Daoy (cell line): ENCODE measurements at regions not wholly inside any gene's neighbourhood (a gene's known extent, or its start where the extent isn't known, plus 50 kb on each side); places are given as distances from the start of the nearest gene placed in this dataset.
"Not testable (repeated sequence)": the region's sequence is repeated elsewhere in the genome, so short reads cannot be mapped to it uniquely, and the experiment has no call there.

Experiments used
- DNase-seq: peaks from one replicate; pipeline ENCODE4 v3.0.0-alpha.2; 2015; ENCODE audit warnings: low read depth

DNA sequence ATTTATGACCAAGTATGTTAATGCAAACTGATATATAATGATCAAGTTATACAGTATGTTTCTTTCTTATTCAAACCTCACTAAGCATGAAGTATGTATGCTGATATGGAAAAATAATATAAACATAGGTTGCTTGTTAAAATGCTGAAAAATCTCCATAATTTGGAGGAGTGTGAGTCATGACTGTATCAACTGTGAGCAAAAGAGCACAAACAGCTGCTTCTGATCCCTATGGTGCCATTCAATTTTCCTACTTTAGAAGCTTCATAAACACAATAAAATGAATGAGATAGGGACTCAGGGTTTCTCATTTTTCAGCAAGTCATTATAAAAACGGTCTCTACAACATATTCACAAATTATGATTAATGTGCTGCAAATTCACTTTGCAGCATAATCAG lies 129.9 kb upstream of the TFPI start:
- no peak for DNase-seq

DNA sequence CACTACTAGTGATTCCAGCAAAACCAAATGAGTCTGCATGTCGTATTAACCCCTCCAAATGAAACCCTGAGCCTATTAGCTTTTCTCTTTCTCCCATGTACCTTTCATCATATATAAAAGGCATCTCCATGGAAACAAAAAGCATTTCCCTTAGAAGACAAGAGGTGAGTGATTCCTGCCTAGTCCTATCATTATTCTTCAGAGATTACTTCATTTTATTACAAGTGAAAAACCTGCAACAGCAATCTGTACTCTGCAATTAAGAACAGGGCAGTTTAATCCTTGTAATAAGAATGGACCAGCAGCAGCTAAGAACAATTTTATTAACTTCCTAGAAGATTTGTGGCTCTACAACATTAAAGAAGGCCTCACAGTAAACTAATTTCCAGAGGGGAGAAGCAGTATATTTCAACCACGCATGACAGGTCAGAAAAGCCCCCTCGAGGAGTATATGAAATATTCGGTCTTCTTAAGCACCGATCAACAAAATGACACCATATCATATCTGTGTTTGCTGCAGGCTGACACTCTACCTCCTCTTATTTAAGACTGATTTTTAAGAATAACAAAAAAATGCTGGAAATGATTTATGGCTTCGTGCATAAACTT lies 132.3 kb upstream of the TFPI start:
- no peak for DNase-seq

DNA sequence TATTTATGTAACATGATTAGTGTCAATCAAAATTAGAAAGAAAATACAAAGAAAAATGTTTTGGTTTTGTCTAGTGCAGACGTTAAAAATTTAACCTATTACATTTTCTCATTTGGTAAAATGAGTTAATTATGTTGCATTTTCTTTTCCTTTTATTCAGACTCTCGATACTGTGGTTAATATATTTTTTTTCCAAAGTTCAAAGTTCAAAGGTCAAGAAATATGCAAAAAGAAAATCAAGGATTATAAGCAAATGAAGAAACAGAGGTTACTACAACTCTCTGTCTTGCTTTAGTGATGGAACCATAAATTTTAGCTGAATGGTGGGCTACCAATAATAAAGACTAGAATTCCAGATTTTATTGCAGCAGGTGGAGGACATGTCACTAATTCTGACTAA lies 133.3 kb upstream of the TFPI start:
- no peak for DNase-seq

DNA sequence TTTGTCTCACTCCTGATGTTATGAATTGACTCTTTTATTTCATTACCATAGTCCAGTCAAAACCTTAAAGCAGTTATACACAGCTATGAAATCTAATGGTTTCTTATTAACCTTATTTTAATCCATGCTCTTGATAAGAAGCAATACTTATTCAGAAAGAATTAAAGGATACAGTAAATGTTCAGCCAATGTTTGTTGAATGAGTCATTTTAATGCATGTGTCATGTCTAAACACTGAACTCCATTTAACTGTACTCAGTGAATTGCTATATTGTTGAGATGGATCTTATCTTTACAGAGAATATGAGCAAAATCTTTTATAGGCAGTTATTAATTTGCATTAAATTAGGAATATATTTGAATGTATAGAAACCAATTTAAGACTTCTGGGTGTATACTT lies 135.1 kb upstream of the TFPI start:
- no peak for DNase-seq

DNA sequence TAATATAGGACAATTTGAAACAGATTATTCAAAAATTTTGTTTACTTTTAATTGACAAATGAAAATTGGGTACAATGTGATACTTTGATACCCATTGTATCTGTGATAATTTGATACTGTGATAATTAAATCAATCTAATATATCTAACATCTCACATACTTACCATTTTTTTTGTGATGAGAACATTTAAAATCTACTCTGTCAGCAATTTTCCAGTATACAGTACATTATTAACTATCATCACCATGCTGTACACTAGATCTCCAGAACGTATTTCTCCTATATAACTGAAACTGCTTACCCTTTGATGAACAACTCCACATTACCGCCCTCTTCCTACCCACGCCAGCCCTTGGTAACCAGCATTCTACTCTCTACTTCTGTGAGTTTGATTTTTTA lies 139.7 kb upstream of the TFPI start:
- no peak for DNase-seq

DNA sequence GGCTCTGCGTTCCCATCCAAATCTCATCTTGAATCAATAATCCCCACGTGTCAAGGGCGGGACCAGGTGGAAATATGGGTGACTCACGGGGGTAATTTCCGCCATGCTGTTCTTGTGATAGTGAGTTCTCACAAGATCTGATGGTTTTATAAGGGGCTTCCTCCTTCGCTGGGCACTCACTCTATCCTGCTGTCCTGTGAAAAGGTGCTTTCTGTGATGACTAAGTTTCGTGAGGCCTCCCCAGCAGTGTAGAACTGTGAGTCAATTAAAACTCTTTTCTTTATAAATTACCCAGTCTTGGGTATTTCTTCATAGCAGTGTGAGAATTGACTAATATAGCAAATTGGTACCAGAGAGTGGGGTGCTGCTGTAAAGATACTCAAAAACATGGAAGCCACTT lies 142.4 kb upstream of the TFPI start:
- not testable (repeated sequence) for DNase-seq

DNA sequence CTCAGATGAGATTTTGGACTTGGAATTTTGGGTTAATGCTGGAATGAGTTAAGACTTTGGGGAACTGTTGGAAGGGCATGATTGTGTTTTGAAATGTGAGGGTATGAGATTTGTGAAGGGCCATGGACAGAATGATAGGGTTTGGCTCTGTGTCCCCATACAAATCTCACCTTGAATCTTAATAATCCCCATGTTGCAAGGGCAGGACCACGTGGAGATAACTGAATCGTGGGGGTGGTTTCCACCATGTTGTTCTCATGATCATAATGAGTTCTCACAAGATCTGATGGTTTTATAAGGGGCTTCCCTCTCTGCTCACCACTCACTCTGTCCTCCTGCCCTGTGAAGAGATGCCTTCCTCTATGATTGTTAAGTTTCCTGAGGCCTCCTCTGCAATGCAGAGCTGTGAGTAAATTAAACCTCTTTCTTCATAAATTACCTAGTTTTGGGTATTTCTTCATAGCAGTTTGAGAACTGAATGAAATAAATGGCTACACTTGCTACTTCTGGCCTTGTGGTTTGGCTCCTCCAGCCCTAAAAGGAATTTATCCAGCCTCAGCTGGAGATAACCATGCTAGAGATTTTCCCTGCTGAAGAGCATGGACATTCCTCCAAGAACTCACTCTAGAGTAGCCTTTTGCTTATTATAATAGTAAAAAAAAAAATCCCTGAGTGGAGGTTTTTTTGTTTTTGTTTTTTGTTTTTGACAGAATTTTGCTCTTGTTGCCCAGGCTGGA lies 144.3 kb upstream of the TFPI start:
- DNase-seq = no peak

DNA sequence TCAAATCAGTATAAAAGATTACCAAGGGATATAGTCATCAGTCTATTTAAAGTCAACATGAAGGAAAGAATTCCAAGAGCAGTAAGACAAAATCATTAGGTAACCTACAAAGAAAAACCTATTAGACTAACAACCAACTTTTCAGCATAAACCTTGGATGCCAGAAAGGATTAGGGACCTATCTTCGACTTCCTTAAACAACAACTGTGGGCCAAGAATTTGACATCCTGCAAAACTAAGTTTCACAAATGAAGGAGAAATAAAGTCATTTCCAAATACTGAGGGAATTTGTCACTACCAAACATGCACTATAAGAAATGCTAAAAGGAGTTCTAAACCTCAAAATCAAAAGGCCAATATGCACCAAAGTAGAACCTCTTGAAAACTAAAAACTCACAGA lies 147.9 kb upstream of the TFPI start:
- no peak for DNase-seq

DNA sequence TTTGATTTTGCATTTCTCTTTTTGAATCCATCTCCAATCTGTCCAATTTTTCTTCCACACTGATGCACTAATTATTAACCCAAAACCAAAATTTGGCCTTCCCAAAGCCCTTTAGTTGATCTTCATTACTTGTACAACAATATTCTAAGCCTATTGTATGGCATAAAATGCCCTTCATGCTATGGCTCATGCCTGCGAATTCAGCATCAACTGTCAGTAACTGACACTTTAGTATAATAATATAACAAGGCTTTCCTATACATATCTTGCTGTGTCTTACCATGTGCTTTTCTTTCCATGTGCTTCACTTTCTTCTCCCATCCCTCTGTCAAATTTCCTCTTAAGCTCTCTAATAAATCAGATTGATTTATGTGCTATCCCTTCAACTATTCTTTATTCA lies 154.0 kb upstream of the TFPI start:
- no peak for DNase-seq

DNA sequence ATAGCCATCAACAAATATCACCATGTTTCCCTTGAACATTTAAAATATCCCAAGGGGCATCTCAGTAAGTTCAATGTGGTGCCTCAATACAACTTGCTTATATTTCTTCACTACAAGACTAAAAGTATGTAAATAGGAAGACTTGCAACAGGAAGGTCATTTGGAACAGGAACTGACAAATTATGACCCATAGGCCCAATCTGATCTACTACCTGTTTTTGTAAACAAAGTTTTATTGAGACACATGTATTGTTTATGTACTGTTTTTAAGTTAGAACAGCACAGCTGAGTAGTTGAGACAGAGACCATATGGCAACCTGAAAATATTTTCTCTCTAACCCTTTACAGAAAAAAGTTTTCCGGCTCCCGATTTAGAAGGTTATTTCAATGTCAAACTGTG lies 154.8 kb upstream of the TFPI start:
- DNase-seq = no peak

DNA sequence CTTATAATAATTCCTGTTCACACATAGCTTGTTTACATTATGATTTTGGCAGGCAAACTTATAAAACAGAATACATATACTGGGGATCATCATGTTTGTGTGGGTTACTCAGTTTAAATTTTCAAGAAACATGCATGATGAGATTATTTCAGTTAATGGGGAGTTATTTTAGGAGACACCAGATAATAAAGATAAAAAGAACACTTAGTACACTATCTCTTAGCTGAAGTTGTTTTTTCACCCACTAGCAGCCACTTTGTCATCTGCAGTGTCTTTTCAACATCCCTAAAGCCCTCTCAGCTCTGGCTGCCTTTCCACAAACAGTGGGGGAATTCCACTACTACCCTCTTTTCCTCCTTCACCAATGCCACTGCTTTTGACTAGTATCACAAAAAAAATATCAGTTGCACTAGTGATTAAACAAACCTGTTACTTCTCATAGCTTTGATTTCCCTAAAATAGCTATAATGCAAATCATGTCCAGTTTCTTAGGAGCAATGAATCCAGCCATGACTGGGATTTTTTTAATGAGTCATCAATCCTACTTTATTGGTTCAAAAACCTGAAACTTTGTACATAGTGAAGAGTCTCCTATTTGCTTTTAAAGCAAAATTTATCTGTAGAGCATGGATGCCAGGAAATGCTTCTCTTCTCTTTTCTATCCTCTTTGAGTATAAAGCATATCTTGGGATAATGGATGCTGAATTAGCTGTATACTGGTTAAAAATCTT lies 156.7 kb upstream of the TFPI start:
- DNase-seq = no peak

DNA sequence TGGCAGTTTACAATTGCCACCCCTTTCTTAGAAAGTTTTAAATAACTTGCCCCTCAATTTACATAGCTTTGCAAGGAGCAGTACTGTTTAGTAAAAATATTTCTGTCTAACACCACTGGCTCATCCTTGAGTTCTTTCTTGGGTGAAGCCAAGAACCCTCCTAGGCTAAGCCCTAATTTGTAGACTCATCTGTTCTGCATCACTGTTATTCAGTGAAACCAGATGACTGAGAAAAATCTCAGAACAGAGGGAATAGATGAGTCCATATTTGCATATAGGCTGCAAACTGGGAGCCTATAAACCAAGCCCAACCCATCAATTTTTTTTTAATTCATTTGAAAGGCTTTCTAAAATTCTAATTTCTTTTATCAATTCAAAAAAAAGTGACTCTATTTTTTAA lies 161.4 kb upstream of the TFPI start:
- no peak for DNase-seq

DNA sequence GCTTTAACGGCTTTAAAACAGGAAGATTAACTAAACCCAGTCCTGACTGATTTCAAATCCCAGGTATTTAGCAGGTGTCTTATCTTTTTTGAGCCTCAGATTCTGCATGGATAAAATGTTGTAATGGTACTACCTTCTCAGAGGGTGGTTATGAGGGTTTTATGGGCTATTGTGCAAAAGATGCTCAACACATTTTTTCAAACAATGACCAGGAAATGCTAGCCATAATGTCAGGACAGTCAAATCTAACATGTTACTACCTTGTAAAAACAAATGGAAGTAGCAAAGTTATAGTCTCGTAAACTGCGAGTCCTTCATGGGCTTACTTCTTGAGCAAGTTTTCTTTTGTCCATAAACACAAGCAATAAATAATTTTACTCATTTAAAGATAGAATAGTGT lies 162.1 kb upstream of the TFPI start:
- DNase-seq = no peak

DNA sequence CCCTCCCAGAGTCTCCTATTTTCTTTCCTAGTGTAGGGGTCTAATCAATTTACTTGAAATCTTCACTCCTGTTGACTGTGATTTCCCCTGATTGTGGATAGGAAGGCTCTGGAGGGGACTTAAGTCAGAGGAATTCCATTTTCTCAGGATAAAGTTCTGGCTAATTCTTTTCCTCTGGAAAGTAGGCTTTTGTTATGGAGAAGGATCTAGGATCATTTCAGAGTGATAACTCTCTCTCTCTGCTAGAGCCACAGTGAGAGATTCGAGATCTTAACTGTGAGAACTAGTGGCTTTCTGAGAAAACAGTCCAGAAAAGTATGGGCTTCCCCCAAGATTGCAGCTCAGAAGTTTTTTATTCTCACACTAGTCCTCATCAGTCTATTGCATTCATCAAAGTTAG lies 163.9 kb upstream of the TFPI start:
- DNase-seq = no peak

DNA sequence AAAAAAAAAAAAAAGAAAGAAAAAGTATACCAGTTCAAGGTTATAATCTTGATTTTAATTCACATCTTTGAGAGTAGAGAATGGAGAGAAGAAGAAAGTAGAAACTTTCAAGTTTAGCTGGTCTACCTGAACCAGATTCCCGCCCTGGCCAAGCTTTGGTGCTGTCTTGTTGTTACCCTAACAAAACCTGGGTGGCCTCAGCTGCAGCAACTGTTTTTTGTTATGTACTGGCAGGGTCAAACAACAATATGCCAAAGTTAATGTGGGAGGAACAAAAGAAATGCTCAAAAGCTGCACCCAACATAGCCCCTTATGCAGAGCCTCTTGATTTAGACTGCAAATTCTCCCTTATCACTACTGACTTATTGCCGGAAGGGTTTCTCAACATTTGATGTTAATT lies 165.3 kb upstream of the TFPI start:
- no peak for DNase-seq

DNA sequence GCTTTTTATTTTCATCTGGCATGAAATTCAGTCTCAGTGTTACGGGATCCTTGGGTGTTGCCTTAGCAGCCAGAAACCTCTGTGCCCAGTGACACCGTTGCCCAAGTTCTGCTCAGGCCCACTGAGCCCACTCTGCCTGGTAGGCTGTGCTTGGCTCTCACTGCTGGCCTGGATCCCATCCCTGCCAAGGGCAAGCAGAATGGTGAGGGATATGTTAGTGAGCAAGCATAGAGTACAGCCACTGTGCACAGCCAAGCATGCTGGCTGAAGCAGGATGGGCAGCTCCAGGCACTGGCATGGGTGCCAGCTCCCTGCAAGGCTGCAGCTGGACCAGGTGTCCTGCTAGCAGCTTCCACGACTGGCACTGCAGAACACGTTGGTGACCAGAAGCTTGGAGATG lies 194.7 kb upstream of the TFPI start:
- no peak for DNase-seq

DNA sequence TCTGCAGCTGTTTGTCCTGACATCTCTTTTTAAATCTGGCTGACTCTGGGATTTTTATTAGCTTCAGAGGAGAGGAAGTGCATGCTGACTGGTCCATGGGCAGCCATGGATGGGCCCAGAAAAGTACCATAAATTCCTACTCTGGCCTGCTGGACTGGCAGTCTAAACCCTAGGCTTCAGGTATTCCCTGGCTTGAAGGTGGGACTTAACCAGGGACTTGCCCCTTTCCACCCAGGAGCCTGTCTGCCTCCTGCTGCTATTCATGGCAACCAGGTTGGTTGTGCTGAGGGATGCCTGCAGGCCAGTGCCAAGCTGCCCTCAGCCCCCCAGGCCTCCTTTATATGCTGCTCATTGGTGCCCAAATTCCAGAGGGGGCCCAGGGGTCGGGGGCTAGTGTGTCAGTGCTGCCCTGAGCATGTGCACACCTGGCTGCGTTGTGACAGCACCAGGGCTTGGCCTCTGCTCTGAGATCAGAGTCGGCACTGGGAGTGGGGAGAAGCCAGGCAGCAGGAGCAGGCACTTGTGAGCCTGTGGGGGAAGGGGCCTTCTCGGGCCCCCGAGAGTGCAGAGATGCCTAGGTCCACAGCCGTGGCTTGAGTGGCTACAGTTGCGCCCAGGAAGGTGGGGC lies 195.7 kb upstream of the TFPI start:
- no peak for DNase-seq

DNA sequence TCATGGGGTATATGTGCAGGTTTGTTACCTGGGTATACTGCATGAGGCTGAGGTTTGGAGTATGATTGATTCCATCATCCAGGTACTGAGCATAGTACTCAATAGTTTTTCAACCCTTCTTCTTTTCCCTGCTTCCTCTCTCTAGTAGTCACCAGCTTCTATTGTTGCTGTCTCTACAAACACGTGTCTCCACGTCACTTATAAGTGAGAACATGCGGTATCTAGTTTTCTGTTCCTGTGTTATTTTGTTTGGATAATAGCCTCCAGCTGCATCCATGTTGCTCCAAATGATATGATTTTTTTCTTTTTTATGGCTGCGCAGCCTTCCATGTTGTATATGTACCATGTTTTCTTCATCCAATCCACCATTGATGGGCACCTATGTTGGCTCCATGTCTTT lies 214.8 kb upstream of the TFPI start:
- DNase-seq = no peak

DNA sequence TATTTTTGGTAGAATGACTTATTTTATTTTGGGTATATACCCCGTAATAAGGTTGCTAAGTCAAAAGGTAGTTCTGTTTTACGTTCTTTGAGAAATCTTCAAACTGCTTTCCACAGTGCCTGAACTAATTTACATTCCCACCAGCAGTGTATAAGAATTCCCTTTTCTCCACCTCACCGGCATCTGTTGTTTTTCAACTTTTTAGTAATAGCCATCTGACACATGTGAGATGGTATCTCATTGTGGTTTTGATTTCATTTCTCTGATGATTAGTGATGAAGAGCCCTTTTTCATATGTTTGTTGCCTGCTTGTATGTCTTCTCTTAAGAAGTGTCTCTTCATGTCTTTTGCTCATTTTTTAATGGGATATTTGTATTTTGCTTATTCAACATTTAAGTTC lies 215.2 kb upstream of the TFPI start:
- DNase-seq = no peak

DNA sequence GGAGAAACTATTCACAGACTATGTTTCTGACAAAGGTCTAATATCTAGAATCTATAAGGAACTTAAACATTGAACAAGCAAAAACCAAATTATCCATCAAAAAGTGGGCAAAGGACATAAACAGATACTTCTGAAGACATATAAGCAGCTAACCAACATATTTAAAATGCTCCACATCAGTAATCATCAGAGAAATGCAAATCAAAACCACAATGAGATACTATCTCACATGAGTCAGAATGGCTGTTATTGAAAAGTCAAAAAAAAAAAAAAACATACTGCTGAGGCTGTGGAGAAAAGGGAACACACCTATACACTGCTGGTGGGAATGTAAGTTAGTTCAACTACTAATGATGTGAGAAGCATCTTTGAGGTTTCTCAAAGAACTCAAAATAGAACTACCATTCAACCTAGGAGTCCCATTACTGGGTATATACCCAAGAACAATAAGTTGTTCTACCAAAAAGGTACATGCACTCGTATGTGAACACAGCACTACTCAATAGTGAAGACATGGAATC lies 220.4 kb upstream of the TFPI start:
- DNase-seq = peak; percentile 18

DNA sequence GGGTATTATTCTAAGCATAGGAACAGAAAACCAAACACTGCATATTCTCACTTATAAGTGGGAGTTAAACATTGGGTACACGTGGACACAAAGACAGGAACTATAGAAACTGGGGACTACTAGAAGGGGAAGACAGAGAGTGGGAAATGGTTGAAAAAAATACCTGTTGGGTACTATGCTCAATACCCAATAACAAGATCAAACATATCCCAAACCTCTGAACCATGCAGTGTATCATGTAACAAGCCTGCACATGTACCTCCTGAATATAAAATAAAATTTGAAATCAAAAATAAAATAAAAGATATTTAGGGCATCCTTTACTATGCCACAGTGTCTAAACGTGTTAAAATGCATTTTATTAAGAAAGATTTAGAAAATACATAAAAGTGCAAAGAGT lies 221.0 kb upstream of the TFPI start:
- DNase-seq = no peak

DNA sequence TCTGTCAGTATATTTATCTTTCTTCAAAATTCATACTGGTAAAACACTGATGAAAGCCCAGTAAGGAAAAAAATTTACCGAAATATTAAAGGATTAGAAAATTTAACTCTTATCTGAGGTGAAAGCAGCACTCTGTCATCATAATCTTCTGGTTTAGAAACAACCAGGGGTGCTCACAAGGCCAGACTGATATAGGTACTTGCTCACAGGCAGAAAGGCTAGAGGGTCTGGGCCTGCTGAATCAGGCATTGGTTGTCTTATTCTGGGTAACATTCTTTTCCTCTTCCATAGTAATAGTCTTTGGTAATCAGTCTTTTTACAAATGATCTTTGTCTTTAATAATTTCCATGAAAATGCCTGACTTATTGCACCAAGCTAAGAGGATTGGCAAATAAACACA lies 221.4 kb upstream of the TFPI start:
- DNase-seq = no peak

DNA sequence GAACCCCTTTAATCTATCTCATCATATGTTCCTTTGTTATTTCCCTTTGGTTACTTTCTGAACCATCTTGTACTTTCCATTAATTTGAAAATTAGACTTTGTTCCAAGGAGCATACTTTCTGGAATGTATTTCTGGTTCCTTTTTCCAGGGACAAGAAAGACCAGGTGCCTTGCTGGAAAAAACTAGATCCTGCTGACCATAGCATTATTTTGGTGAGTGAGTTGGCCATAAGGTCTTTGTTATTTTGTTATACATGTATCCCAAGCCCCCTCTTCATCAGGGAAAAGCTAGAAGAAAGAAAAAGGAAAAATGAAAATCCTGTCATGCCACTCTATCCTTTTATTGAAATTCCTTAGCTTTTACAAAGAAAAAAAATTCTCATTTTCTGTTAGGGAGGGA lies 228.1 kb upstream of the TFPI start:
- no peak for DNase-seq
